Motor neuron (in vitro differentiated cells): ENCODE measurements at regions not wholly inside any gene's neighbourhood (a gene's known extent, or its start where the extent isn't known, plus 50 kb on each side); places are given as distances from the start of the nearest gene placed in this dataset.

ENCODE experiments used
- ATAC-seq, 8 experiments: fragments of 200-7000 bp; cut with Tn5 transposase; replicated peaks in 6 of 8; 2 replicates each; pipeline ENCODE4 v1.8.0; 2021; ENCODE audit warnings: mild to moderate bottlenecking in 8 of 8, moderate library complexity in 8 of 8
- H3K27ac ChIP-seq, 2 donors: fragments of 250-450 bp; sonication (Bioruptor Pico); 2 replicates each; pipeline ENCODE4 v1.9.0; 2021; ENCODE audit warnings: antibody characterized with exemption in 2 of 2, mild to moderate bottlenecking in 2 of 2, moderate library complexity in 1 of 2
- H3K4me1 ChIP-seq, 2 donors: fragments of 250-450 bp; sonication (Bioruptor Pico); replicated peaks in 1 of 2; 2 replicates each; pipeline ENCODE4 v1.6.1; 2021; ENCODE audit warnings: antibody characterized with exemption in 2 of 2, mild to moderate bottlenecking in 2 of 2, moderate library complexity in 1 of 2
- H3K4me3 ChIP-seq, 5 donors: fragments of 250-450 bp; sonication (Bioruptor Pico); 2 replicates each; pipeline ENCODE4 v1.9.0; 2021; ENCODE audit warnings: antibody characterized with exemption in 5 of 5, mild to moderate bottlenecking in 5 of 5, moderate library complexity in 4 of 5
- WGBS, 10 experiments: fragments of 450-650 bp; shearing (Covaris generic); methylation state at CpG; one replicate each; pipeline ENCODE4 v1.0.0; 2022; 5-methylcytosine and 5-hydroxymethylcytosine counted together
- in situ Hi-C, 9 experiments: fragments of 400-800 bp; cut with MboI; loops; one replicate each; pipeline ENCODE4 v1.15.0; 2021; ENCODE audit warnings: low sequenced_read_pairs in 9 of 9, low pct_unique_long_range_greater_than_20kb in 2 of 9; ENCODE audit not compliant: unreplicated experiment in 9 of 9

DNA sequence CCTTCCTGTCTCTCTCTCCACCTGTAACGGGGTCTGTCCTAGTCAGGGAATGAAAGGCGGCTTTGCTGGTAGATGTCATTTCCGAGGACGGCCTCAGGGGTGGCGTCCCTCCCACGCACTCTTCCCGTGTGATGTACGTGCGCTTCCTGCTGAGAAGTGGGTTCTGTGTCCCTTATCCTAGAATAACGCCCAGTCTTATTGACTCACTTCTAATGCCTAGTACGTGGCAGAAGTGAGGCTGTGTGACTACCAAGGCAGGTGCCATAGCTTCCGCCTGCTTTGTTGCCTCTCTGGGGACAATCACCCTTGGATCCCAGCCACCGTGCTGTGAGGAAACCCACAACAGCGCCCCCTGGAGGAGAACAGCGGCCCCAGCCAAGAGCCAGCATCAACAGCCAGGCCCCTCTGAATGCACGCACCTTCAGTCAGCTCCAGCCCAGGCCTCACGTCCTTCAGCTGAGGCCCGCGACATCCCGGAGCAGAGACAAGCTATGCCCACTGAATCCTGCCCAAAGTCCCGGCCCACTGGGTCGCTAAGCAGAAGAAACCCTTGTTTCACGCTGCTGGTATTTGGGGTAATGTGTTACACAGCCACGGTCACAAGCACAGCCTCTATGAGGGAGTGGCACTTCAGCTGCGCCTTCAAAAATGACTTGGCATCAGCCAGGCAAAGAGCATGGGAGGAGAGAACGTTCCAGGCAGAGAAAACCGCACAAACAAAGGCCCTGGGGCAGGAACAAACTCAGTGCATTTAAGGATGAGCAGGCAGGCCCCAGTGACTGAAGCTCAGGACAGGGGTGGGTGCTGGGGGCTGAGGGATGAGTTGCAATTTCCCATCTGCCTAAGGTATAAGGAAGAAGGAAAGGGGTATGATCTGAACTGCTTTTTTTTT is 224.2 kb downstream of the NFATC2 start:
- 45 to 100% (median 74%) methylated on average over 1 to 18 of the region's 27 CpGs; no CpG with 5 or more reads in 1 of the 10 experiments for WGBS, 10 experiments
- Histone ChIP-seq H3K4me1 (peaks cover 9 to 23% of the 10 kb centered on the region in 2 donors), H3K4me3 (no peak overlapping the region)

DNA sequence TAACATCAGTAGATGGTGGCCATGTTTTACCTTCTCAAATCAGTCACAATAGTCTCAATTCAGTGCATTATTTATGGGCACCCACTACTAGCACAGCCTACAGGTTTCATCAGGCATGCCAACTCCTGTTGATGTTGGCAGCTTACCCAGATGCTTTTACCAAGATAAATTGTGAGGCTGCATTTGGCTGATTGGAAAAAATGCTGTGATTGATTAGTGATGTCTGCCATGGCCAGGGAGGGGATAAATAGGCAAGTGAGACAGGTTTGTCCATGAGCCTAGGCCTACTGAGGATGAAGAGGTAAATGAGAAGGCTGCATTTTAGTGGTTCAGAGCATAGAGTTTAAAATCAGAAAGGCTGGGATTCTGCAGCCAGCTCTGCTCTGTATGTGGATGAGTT is 227.1 kb downstream of the NFATC2 start:
- Histone ChIP-seq H3K4me3 (no peak overlapping the region), H3K4me1 (peaks cover 17 to 35% of the 10 kb centered on the region in 2 donors), H3K27ac (no peak overlapping the region)
- in situ Hi-C loops, result loop anchor here in 4 of 9 experiments (10.0 to 25.0 kb wide), 2 partner anchors 328 to 331 kb away; no protein-coding TSS in a partner anchor
- ATAC-seq, result no peak

More for the DNA sequence above, 224.2 kb downstream of the NFATC2 start:
- in situ Hi-C loops, result loop anchor here in 4 of 9 experiments (10.0 to 25.0 kb wide), 2 partner anchors 331 to 334 kb away; no protein-coding TSS in a partner anchor
- H3K27ac ChIP-seq, result peak overlapping the region; percentile 32 to 33
- ATAC-seq, result peak; percentile 34 to 72 (median 42)

DNA sequence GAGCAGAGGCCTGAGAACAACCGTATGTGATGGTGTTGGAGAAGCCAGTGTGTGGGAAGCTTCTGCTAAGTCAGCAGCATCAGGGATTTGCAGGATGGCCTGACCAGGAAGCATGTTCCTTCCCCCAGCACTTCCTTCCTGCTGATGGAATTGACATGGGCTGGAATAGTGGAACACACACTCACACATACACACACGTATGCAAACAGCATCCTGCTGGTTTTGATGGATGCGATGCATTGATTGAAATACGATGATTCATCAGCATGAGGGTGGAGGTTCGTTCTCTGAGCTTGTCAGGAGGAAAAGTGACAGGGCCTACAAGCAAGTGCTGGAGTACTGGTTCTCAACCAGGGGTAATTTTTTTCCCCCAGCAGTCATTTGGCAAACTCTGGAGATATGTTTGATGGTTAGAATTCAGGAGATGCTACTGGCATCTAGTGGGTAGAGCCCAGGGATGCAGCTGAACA is 229.1 kb downstream of the NFATC2 start:
- H3K4me1 ChIP-seq, result peaks cover 9 to 25% of the 10 kb centered on the region in 2 donors
- peak in 7 of 8 experiments; percentile 46 to 91 (median 73) for ATAC-seq
- H3K4me3 ChIP-seq, result no peak overlapping the region
- H3K27ac ChIP-seq, result peak overlapping the region in 1 of 2 donors; percentile 39
- 0 to 80% (median 33%) methylated on average over 1 to 5 of the region's 5 CpGs; no CpG with 5 or more reads in 3 of the 10 experiments for WGBS, 10 experiments
- in situ Hi-C loops, result loop anchor here in 4 of 9 experiments (10.0 to 25.0 kb wide), 2 partner anchors 326 to 329 kb away; no protein-coding TSS in a partner anchor

DNA sequence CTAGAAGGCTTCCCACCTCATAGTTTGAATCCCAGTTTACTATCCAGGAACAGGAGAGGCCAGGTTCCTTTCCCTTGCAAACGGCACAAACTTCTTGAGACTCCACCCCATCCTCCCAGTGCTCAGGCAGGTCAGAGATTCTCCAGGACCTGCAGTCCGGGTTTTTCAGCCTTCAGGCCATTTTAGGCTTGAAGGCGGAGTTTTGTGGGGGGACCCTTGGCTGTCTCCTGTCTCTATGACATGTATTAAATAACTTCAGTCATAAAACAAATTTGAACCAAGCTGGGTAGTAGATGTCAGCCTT is 230.1 kb downstream of the NFATC2 start:
- 30 to 70% (median 55%) methylated on average over 2 to 3 of the region's 3 CpGs; no CpG with 5 or more reads in 6 of the 10 experiments for WGBS, 10 experiments
- Histone ChIP-seq H3K27ac (no peak overlapping the region), H3K4me1 (peaks cover 8 to 17% of the 10 kb centered on the region in 2 donors), H3K4me3 (no peak overlapping the region)
- in situ Hi-C loops, result loop anchor here in 4 of 9 experiments (10.0 to 25.0 kb wide), 2 partner anchors 325 to 328 kb away; no protein-coding TSS in a partner anchor
- no peak for ATAC-seq

DNA sequence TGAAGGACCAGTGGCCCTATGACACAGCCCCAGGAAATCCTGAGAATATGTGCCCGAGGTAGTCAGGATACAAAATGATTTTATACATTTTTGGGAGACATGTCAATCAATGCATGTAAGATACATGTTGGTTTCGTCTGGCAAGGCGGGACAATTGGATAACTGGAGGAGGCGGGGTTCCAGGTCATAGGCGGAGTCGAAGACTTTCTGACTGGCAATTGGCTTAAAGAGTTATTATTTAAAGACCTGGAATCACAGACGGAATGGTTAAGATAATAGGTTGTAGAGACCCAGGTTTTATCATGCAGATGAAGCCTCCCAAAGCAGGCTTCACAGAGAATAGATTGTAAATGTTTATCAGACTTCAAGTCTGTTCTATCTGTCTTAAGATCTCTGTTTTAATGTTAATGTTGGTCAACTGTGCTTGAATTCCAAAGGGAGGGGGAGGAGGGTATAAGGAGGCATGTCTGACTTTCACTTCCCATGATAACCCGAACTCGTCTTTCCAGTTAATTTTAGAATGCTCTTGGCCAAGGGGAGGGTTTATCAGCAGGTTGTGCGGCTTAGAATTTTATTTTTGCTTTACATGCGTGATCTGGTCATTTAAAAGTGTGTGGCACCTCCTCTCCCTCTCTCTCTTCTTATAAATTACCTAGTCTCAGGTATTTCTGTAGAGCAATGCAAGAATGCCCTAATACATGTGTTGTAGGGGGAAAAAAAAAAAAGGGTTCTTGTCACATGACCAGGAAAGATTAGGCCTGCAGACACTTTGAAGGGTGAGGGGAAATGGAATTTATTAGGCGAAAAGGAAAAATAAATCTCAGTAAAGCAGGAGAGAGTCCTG is 230.7 kb downstream of the NFATC2 start:
- Histone ChIP-seq H3K4me3 (no peak overlapping the region), H3K4me1 (peaks cover 8 to 17% of the 10 kb centered on the region in 2 donors), H3K27ac (no peak overlapping the region)
- WGBS, 10 experiments, result 24 to 90% (median 47%) methylated on average over 1 to 12 of the region's 12 CpGs; no CpG with 5 or more reads in 1 of the 10 experiments
- in situ Hi-C loops, result loop anchor here in 4 of 9 experiments (10.0 to 25.0 kb wide), 2 partner anchors 325 to 327 kb away; no protein-coding TSS in a partner anchor
- peak in 5 of 8 experiments; percentile 25 to 46 (median 32) for ATAC-seq

DNA sequence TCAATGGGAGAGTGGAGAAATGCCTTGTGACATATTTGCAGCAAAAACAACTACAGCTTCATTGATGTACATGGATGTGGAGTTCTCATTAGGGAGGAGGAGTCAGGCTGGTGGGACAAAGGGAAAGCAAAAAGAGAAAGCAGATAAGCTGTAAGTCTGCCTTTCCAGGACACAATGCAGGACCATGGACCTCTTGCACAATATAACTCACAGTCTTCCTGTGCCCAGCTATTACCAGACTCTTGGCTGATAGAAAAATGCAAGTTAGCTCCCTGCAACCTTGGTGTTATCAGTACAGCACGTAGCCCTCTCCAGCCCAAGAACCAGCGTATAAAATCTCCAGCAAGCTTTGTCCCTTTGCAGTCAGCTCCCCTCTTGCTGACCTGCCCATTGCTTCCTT is 232.3 kb downstream of the NFATC2 start:
- H3K4me1 ChIP-seq, result peaks cover 11 to 29% of the 10 kb centered on the region in 2 donors
- no peak overlapping the region for H3K27ac ChIP-seq
- in situ Hi-C loops, result loop anchor here in 4 of 9 experiments (10.0 to 25.0 kb wide), 2 partner anchors 323 to 325 kb away; no protein-coding TSS in a partner anchor
- WGBS, 10 experiments, result 78 to 100% (median 93%) methylated on average over 1 to 2 of the region's 2 CpGs; no CpG with 5 or more reads in 3 of the 10 experiments
- no peak overlapping the region for H3K4me3 ChIP-seq
- no peak for ATAC-seq

DNA sequence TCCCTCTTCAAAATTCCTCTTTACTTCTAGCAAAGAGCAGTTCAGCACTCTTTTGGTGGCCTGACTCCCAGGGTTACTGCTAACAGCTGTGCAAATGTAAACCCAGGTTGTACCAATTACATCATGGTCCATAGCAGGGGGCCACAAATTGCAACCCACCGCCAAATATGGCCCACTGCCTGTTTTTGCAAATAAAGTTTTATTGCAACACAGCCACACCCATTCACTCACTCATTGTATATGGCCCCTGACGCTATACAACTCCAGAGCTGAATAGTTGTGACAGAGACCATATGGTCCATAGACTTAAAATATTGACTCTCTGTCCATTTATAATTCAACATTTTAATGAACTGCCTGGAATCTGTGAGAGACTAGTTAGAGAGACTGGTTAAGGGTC is 233.4 kb downstream of the NFATC2 start:
- no peak overlapping the region for H3K27ac ChIP-seq
- no peak overlapping the region for H3K4me3 ChIP-seq
- peaks cover 11 to 33% of the 10 kb centered on the region in 2 donors for H3K4me1 ChIP-seq
- ATAC-seq, result no peak
- in situ Hi-C loops, result loop anchor here in 8 of 9 experiments (10.0 to 25.0 kb wide), 3 partner anchors 314 to 324 kb away; no protein-coding TSS in a partner anchor
- 0 to 96% (median 74%) methylated on average over 1 to 2 of the region's 2 CpGs; no CpG with 5 or more reads in 2 of the 10 experiments for WGBS, 10 experiments

DNA sequence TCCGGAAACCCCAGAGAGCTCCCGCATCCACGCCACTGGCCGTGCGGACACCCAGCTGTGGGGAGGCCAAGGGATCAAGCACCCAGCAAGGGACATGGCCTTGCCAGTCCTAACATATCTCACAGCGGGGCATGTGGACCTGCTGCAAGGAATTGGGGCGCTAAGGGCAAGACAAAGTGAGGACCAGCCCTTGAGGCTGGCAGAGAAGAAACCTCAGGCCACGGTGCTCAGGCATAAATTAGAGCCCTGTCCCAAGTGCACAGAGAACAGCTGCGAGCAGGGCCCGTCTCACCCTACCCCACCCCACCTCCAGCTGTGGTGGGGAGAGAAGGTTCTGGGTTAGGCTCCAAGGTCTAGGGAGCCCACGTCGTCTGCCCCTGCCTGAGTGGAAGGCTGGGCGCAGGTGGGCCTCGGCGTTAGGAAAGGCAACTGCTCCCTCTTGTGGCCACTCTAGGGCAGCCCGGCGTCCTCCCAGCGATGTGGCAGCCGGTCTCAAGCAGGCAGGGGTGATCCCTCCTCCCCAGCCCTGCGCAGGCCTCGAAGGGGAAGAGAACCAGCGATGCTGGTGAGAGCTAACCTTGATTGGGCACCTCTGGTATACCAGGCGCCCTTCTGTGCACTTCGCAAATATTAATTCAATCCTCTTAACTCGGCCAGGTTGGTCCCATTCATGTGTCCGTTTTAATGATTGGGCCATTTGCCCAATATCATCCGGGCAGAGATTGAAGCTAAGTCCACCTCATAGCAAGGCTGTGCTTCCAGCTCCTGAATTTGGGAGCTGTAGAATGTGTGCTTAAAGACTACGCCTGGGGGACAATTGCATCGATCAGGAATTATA is 235.8 kb downstream of the NFATC2 start:
- Histone ChIP-seq H3K4me3 (no peak overlapping the region), H3K27ac (no peak overlapping the region), H3K4me1 (peaks cover 6 to 16% of the 10 kb centered on the region in 2 donors)
- peak; percentile 97 to 100 (median 100) for ATAC-seq
- in situ Hi-C loops, result loop anchor here in 8 of 9 experiments (10.0 to 25.0 kb wide), 3 partner anchors 312 to 322 kb away; no protein-coding TSS in a partner anchor
- 20 to 100% (median 75%) methylated on average over 1 to 11 of the region's 29 CpGs; no CpG with 5 or more reads in 1 of the 10 experiments for WGBS, 10 experiments

DNA sequence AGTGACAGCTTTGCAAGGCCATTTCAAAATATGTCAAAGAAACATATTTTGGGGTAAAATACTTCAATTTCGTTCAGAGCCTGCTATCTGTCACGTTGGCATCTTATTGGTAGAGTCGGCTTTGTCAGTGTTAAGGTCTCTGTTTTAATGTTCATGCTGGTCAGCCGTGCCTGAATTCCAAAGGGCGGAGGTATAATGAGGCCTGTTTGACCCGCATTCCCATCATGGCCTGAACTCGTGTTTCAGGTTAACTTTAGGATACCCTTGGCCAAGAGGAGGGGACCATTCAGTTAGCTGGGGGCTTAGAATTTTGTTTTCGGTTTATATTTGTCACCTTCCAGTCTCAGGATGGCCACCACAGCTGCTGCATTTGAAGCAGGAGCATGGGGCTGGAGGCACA is 236.4 kb downstream of the NFATC2 start:
- ATAC-seq, result no peak
- 52 to 100% (median 85%) methylated on average over 1 to 8 of the region's 8 CpGs; no CpG with 5 or more reads in 2 of the 10 experiments for WGBS, 10 experiments
- Histone ChIP-seq H3K27ac (no peak overlapping the region), H3K4me3 (no peak overlapping the region), H3K4me1 (peaks cover 3 to 16% of the 10 kb centered on the region in 2 donors)
- in situ Hi-C loops, result loop anchor here in 8 of 9 experiments (10.0 to 25.0 kb wide), 3 partner anchors 311 to 321 kb away; no protein-coding TSS in a partner anchor

DNA sequence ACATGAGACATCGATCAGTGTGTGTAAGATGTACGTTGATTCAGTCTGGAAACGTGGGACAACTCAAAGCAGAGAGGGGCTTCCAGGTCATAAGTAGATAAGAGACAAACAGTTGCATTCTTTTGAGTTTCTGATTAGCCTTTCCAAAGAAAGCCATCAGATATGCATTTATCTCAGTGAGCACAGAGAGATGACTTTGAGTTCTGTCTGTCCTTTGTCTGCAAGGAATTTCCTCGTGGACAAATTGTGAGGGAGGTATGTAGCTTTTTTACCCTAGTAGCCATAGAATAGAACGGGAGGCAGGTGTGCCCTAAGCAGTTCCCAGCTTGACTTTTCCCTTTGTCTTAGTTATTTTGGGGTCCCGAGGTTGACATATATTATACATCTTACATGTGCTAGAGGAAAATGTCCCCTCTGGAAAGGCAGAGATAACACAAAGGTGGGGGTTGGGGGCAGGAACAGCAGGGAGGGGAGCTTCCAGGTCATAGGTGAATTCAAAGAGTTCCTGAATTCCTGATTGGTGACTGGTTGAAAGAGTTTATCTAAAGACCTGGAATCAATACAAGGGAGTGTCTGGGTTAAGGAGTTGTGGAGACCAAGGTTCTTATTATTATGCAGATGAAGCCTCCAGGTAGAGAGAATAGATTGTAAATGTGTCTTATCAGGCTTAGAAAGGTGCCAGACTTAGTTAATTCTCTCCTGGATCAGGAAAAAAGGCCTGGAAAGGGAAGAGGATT is 237.0 kb downstream of the NFATC2 start:
- Histone ChIP-seq H3K4me1 (peaks cover 3 to 16% of the 10 kb centered on the region in 2 donors), H3K4me3 (no peak overlapping the region), H3K27ac (no peak overlapping the region)
- WGBS, 10 experiments, result 0 to 90% (median 57%) methylated on average over 1 to 6 of the region's 6 CpGs
- in situ Hi-C loops, result loop anchor here in 8 of 9 experiments (10.0 to 25.0 kb wide), 3 partner anchors 311 to 321 kb away; no protein-coding TSS in a partner anchor
- no peak for ATAC-seq
